D721Med (cell line): ENCODE measurements at regions not wholly inside any gene's neighbourhood (a gene's known extent, or its start where the extent isn't known, plus 50 kb on each side); places are given as distances from the start of the nearest gene placed in this dataset.

Experiments used
- DNase-seq: peaks from one replicate; pipeline ENCODE4 v3.0.0; 2011; ENCODE audit warnings: low spot score; ENCODE audit not compliant: insufficient read length
- FAIRE-seq: peaks from 2 replicates; lab custom pipeline; 2011; peaks lifted over from hg19 to GRCh38; lab: Jason Lieb, UNC
- CTCF ChIP-seq: IDR thresholded peaks from 2 replicates; pipeline ENCODE4 v1.5.1; 2012; ENCODE audit warnings: mild to moderate bottlenecking, control low read depth; ENCODE audit not compliant: insufficient read depth; ENCODE audit errors: missing control alignments

- no peak for FAIRE-seq
- no peak for TF ChIP-seq CTCF
- no peak for DNase-seq
Observed at GRCh38 chr4:179486570-179487335, 2044.5 kb upstream of the AGA start.

GRCh38 chr4:179492260-179493080 lies 2050.2 kb upstream of the AGA start:
- no peak for TF ChIP-seq CTCF
- DNase-seq (no peak), FAIRE-seq (no peak)

GRCh38 chr4:179503976-179504375 lies 2061.7 kb upstream of the AGA start:
- FAIRE-seq (no peak), DNase-seq (no peak)
- TF ChIP-seq CTCF, result no peak

- DNase-seq (no peak), FAIRE-seq (no peak)
- no peak for TF ChIP-seq CTCF
Observed at GRCh38 chr4:179509489-179509888, 2067.3 kb upstream of the AGA start.

GRCh38 chr4:179521952-179522351 lies 2079.7 kb upstream of the AGA start:
- no peak for DNase-seq
- no peak for TF ChIP-seq CTCF
- FAIRE-seq, result no peak

GRCh38 chr4:179530958-179531357 lies 2088.7 kb upstream of the AGA start:
- FAIRE-seq (no peak), DNase-seq (no peak)
- TF ChIP-seq CTCF, result no peak
